Mucosa of descending colon (tissue), 3 donors: ENCODE measurements at regions not wholly inside any gene's neighbourhood (a gene's known extent, or its start where the extent isn't known, plus 50 kb on each side); places are given as distances from the start of the nearest gene placed in this dataset.

Experiments
- ATAC-seq: fragments of 200-7000 bp; cut with Tn5 transposase; one replicate; pipeline ENCODE4 v1.9.1; 2020; ENCODE audit warnings: mild to moderate bottlenecking, moderate library complexity
- DNase-seq, 3 donors: peaks; one replicate each; pipeline ENCODE4 v3.0.0-alpha.2; 2020
- H3K36me3 ChIP-seq: fragments of 200-600 bp; one replicate; pipeline ENCODE4 v1.8.0; 2021; ENCODE audit warnings: low read depth, mild to moderate bottlenecking
- H3K4me1 ChIP-seq: fragments of 200-600 bp; one replicate; pipeline ENCODE4 v1.8.0; 2021; ENCODE audit warnings: low read depth, mild to moderate bottlenecking
- H3K4me3 ChIP-seq: fragments of 200-600 bp; one replicate; pipeline ENCODE4 v1.8.0; 2021; ENCODE audit warnings: mild to moderate bottlenecking
- H3K9me3 ChIP-seq: fragments of 200-600 bp; one replicate; pipeline ENCODE4 v1.8.0; 2021; ENCODE audit warnings: mild to moderate bottlenecking
- intact Hi-C, 2 donors: fragments of 100-400 bp; cut with DNase I in 1 of 2; cut with micrococcal nuclease in 1 of 2; formaldehyde crosslinking; loops; one replicate each; pipeline versions ENCODE4 v1.11.0 to v1.11.1; 2022; cut with DNase I, micrococcal nuclease
- TF ChIP-seq, protein P1 (sequence below): fragments of 200-600 bp; IDR thresholded peaks from one replicate; pipeline ENCODE4 v1.8.0; 2022; ENCODE audit warnings: antibody characterized with exemption, mild to moderate bottlenecking
- donor health status: DM: no; HTN: no; CAD: no; lungs with moderate emphysema.
- donor health status: DM: no; HTN: no; CAD: no.
- donor health status: DM: no; HTN: yes; CAD: no.

- intact Hi-C loops: no loop called here
- Histone ChIP-seq H3K9me3 (peaks cover 8% of the 10 kb centered on the region), H3K4me1 (no peaks in the 10 kb centered on the region), H3K36me3 (no peaks in the 10 kb centered on the region), H3K4me3 (no peak overlapping the region)
- ATAC-seq: no peak
- no peak for DNase-seq
- TF ChIP-seq, protein P1, sequence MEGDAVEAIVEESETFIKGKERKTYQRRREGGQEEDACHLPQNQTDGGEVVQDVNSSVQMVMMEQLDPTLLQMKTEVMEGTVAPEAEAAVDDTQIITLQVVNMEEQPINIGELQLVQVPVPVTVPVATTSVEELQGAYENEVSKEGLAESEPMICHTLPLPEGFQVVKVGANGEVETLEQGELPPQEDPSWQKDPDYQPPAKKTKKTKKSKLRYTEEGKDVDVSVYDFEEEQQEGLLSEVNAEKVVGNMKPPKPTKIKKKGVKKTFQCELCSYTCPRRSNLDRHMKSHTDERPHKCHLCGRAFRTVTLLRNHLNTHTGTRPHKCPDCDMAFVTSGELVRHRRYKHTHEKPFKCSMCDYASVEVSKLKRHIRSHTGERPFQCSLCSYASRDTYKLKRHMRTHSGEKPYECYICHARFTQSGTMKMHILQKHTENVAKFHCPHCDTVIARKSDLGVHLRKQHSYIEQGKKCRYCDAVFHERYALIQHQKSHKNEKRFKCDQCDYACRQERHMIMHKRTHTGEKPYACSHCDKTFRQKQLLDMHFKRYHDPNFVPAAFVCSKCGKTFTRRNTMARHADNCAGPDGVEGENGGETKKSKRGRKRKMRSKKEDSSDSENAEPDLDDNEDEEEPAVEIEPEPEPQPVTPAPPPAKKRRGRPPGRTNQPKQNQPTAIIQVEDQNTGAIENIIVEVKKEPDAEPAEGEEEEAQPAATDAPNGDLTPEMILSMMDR: no peak
Observed at GRCh38 chr15:25972141-25972675, 109.1 kb upstream of the ATP10A start.

GRCh38 chr15:25971053-25971452, 107.9 kb upstream of the ATP10A start:
- H3K4me1 ChIP-seq: no peaks in the 10 kb centered on the region
- intact Hi-C loops: no loop called here
- ATAC-seq (no peak), DNase-seq (no peak)
- TF ChIP-seq, protein P1: no peak
- no peaks in the 10 kb centered on the region for H3K36me3 ChIP-seq
- H3K9me3 ChIP-seq: peaks cover 2% of the 10 kb centered on the region
- no peak overlapping the region for H3K4me3 ChIP-seq

DNA sequence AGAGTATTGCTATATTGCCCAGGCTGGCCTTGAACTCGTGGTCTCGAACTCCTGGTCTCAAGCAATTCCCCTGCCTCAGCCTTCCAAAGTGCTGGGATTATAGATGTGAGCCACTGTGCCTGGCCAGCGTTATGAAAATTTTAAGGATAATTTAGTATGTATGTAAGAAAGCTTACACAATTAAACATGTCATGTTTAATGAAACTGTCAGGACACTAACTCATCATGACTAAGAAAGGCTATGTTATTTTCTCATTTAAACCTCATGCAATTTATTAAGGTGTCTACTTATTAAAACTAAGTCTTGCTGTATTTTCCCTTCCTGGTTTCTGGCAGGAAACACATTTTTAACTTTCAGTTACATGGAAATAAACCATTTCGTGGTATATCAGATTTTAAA, 106.8 kb upstream of the ATP10A start:
- DNase-seq (no peak), ATAC-seq (no peak)
- intact Hi-C loops: no loop called here
- Histone ChIP-seq H3K4me1 (no peaks in the 10 kb centered on the region), H3K36me3 (no peaks in the 10 kb centered on the region), H3K9me3 (peaks cover 3% of the 10 kb centered on the region), H3K4me3 (no peak overlapping the region)
- TF ChIP-seq, protein P1: no peak

- intact Hi-C loops: no loop called here
- DNase-seq (no peak), ATAC-seq (no peak)
- no peaks in the 10 kb centered on the region for H3K36me3 ChIP-seq
- no peaks in the 10 kb centered on the region for H3K4me1 ChIP-seq
- TF ChIP-seq, protein P1: no peak
- H3K9me3 ChIP-seq: peaks cover 17% of the 10 kb centered on the region
- H3K4me3 ChIP-seq: no peak overlapping the region
Observed at GRCh38 chr15:25967116-25967515, 104.0 kb upstream of the ATP10A start.

- Histone ChIP-seq H3K36me3 (no peaks in the 10 kb centered on the region), H3K4me3 (no peak overlapping the region), H3K9me3 (peaks cover 15% of the 10 kb centered on the region), H3K4me1 (no peaks in the 10 kb centered on the region)
- TF ChIP-seq, protein P1: no peak
- DNase-seq (no peak), ATAC-seq (no peak)
- intact Hi-C loops: no loop called here
Observed at GRCh38 chr15:25965326-25965725, 102.2 kb upstream of the ATP10A start.

GRCh38 chr15:25960273-25960672, 97.1 kb upstream of the ATP10A start:
- no peak for DNase-seq
- intact Hi-C loops: no loop called here
- Histone ChIP-seq H3K36me3 (no peaks in the 10 kb centered on the region), H3K4me3 (no peak overlapping the region), H3K4me1 (no peaks in the 10 kb centered on the region), H3K9me3 (peaks cover 21% of the 10 kb centered on the region)
- TF ChIP-seq, protein P1: no peak
- ATAC-seq: no peak
